GM12873 (cell line): ENCODE measurements at regions not wholly inside any gene's neighbourhood (a gene's known extent, or its start where the extent isn't known, plus 50 kb on each side); places are given as distances from the start of the nearest gene placed in this dataset.

Experiments used
- TF ChIP-seq, protein P1 (sequence below): IDR thresholded peaks from 2 replicates; pipeline ENCODE4 v1.5.1; 2012; ENCODE audit warnings: low read depth, mild to moderate bottlenecking, moderate library complexity, low read length, control low read depth; ENCODE audit not compliant: insufficient read depth; ENCODE audit errors: missing control alignments

DNA sequence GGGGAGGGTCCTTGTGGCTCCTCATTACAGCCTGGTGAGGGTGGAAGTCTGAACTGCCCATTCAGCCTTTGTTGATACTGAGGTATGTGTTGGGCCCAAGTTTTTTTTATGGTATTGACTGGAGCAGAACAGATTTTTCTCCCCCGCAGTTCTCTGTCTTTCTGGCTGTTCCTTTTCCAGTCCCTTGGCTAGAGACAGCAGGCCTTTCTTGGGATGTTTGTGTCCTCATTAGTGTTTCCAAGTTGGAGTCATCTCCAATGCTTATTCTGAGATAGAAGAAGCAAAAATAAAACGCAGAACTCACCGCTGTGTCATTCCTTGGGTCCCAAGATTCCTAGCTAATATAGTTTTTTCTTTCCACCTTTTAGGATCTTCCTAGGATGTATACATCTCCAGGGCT, 193.3 kb downstream of the RAMP3 start:
- TF ChIP-seq, protein P1, sequence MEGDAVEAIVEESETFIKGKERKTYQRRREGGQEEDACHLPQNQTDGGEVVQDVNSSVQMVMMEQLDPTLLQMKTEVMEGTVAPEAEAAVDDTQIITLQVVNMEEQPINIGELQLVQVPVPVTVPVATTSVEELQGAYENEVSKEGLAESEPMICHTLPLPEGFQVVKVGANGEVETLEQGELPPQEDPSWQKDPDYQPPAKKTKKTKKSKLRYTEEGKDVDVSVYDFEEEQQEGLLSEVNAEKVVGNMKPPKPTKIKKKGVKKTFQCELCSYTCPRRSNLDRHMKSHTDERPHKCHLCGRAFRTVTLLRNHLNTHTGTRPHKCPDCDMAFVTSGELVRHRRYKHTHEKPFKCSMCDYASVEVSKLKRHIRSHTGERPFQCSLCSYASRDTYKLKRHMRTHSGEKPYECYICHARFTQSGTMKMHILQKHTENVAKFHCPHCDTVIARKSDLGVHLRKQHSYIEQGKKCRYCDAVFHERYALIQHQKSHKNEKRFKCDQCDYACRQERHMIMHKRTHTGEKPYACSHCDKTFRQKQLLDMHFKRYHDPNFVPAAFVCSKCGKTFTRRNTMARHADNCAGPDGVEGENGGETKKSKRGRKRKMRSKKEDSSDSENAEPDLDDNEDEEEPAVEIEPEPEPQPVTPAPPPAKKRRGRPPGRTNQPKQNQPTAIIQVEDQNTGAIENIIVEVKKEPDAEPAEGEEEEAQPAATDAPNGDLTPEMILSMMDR, result no peak

DNA sequence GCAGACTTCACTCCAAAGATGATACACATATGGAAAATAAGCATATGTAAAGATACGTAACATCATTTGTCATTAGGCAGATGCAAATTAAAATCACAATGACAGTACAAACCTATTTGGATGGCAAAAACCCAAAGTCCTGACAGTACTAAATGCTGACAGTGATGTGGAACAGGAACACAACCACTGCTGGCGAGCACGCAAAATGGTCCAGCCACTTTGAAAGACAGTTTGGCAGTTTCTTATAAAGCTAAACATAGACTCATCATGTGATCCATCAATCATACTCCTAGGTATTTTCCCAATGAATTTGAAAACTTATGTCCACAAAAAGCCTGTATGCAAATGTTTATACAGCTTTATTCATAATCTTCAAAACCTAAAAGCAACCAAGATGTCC, 200.7 kb downstream of the RAMP3 start:
- TF ChIP-seq, protein P1, result no peak

DNA sequence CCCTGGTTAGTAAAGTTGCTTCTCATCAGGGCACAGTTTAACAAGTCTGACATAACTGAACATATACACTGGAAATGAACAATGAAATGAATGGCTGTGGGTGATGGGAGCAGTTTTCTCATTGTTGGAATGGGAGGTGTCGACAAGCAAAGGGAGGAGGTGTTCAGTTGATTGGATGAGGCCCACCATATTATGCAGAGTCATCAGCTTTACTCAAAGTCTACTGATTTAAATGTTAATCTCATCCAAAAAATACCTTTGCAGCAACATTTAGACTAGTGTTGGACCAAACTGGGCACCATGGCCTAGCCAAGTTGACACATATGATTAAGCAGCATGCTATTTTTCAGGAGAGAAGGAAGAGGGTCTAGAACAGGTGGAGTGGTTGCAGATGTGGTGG, 201.7 kb downstream of the RAMP3 start:
- TF ChIP-seq, protein P1, result no peak

DNA sequence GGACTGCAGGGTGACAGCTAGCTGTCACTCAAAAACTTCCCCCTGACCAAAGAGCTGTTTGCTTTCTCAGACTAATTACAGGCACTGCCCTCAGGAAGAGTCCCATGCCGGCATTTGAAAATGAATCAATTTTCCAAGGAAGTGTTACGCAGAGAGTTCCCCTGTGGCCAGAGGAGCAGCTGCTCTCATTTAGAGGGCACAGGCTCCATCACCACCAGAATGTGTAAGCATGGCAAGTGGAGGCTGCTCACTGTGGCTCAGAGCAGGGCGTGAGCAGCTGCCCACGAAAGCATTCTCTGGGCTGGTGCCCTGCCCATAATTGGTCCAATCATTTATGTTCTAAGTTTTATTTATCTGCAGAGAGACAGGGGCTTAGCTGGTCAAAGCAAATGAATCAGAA, 202.2 kb downstream of the RAMP3 start:
- TF ChIP-seq, protein P1, result no peak

DNA sequence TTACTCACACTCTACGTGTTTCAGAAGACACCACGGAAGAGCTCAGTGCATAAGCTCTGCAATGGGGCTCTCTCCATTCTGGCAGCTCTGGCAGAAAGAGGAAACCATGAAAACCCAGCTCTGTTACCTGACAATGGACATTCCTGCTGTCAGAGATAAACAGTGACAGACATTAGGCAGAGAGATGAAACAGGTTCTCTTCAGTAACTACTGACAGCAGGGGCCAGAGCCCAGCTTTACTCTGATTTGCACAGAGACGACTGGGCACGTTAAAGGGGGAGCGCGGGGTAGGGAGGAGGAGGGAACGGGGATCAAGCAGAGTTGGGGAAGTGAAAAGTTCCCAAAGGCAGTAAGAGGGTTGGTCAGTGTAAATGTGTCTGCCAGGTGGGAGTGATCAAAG, 206.1 kb downstream of the RAMP3 start:
- TF ChIP-seq, protein P1, result no peak

DNA sequence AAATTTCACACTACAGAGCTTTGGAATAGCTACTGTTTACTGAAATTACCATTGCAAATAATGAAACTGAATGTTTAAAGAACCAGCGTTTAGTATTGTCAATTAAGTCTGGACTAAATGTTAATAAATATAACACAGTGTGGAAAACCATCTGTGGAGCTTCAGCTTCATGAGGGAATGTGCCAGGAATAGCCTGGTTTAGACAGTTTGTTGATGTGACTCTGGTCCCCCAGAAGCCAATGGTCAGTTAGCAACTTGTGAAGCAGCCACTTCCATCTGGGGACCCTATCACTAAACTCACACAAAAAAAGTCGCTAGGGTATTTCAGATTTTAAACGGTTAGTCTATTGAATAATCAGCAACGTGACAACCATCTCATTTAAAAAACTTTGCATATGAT, 207.8 kb downstream of the RAMP3 start:
- TF ChIP-seq, protein P1, result no peak

DNA sequence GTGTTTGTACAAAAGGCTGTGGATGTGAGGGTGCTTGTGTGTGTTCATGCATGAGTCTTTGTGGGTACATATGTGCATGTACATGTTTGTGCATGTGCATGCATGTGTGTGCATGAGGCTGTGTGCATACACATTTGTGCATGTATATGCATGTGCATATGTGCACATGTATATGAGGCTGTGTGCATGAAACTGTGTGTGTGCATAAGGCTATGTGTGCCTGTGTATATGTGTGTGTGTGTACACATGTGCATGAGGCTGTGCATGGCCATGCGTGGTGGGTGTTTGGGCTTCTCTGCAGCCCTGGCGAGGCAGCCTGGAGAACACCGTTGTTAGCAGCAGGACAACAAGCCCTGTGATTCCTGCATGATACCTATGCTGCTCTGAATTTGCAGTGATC, 207.7 kb upstream of the ADCY1 start:
- TF ChIP-seq, protein P1, result no peak
